ENCODE measurements at regions not wholly inside any gene's neighbourhood (a gene's known extent, or its start where the extent isn't known, plus 50 kb on each side); places are given as distances from the start of the nearest gene placed in this dataset.

DNA sequence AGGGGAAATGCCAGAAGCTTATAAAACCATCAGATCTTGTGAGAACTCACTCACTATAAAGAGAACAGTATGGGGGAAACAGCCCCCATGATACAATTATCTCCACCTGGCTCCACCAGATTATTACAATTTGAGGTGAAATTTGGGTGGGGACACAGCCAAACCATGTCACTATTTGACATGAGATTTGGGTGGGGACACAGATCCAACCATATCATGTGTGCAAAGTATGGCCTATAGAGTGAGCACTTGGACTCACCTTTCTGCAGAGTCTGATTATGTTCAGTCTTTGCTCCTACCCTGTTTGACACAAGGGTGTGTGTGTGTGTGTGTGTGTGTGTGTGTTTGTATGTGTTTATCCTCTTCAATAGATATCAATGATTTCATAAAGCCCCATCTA lies 287.5 kb downstream of the ZNF536 start:
- TF ChIP-seq, protein P1, sequence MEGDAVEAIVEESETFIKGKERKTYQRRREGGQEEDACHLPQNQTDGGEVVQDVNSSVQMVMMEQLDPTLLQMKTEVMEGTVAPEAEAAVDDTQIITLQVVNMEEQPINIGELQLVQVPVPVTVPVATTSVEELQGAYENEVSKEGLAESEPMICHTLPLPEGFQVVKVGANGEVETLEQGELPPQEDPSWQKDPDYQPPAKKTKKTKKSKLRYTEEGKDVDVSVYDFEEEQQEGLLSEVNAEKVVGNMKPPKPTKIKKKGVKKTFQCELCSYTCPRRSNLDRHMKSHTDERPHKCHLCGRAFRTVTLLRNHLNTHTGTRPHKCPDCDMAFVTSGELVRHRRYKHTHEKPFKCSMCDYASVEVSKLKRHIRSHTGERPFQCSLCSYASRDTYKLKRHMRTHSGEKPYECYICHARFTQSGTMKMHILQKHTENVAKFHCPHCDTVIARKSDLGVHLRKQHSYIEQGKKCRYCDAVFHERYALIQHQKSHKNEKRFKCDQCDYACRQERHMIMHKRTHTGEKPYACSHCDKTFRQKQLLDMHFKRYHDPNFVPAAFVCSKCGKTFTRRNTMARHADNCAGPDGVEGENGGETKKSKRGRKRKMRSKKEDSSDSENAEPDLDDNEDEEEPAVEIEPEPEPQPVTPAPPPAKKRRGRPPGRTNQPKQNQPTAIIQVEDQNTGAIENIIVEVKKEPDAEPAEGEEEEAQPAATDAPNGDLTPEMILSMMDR (IDR thresholded peaks at IDR 0.05) = no peak
- TF ChIP-seq POLR2A (IDR thresholded peaks at IDR 0.05) = no peak

All from adrenal gland (tissue), 5 donors.